HFF-Myc (cell line): ENCODE measurements at regions not wholly inside any gene's neighbourhood (a gene's known extent, or its start where the extent isn't known, plus 50 kb on each side); places are given as distances from the start of the nearest gene placed in this dataset.
A peak's percentile ranks its signal among the peaks of the same experiment; 100 is the strongest.

Experiments
- DNase-seq: peaks from one replicate; pipeline ENCODE4 v3.0.0-alpha.2; 2011; ENCODE audit warnings: low read depth; ENCODE audit errors: extremely low read depth
- H3K4me3 ChIP-seq: replicated peaks from 2 replicates; pipeline ENCODE4 v1.5.1; 2011; ENCODE audit warnings: low read depth, mild to moderate bottlenecking, control low read depth, low read length
- CTCF ChIP-seq: IDR thresholded peaks from 2 replicates; pipeline ENCODE4 v1.5.1; 2012; ENCODE audit warnings: mild to moderate bottlenecking, low read depth, low read length, control low read depth; ENCODE audit errors: missing control alignments

GRCh38 chr12:118694128-118694775, 287.1 kb upstream of the SRRM4 start:
- TF ChIP-seq CTCF, result no peak

DNA sequence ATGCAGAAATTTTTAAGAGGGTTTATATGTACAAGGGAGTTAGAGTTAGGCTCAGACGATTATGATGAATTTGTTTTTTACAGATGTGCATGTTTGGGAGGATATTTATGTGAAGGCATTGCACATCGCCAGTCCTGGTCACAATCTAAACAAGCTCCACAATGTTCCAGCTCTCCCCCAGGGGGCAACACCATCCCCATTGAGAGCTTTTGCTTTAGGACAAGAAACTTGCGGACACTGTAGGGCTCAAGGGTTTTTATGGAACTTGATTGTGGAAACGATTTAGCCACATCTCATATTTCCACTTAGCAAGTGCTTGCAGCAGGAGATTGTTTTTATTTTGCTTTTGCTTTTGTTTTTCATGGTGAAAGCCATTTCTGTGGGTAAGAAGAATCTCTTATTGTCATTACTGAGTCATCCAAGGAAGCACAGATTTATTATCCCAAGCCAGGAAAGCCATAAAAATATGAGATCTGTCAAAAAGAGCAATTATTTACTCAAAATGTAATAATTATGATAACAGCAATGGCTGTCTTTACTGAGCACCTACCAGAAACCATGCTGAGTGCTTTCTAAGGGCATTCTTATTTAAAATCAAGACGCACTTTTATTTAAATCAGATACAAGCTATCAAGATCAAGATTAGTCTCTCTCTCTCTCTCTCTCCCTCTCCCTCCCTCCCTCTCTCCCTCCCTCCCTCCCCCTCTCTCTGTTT, 276.7 kb upstream of the SRRM4 start:
- TF ChIP-seq CTCF, result no peak
- no peak for DNase-seq
- H3K4me3 ChIP-seq, result no peak overlapping the region

More at GRCh38 chr12:118694128-118694775, 287.1 kb upstream of the SRRM4 start:
- H3K4me3 ChIP-seq, result no peak overlapping the region
- no peak for DNase-seq

- no peak for TF ChIP-seq CTCF
- no peak overlapping the region for H3K4me3 ChIP-seq
- DNase-seq, result no peak
Observed at GRCh38 chr12:118706437-118706836, 274.9 kb upstream of the SRRM4 start.

DNA sequence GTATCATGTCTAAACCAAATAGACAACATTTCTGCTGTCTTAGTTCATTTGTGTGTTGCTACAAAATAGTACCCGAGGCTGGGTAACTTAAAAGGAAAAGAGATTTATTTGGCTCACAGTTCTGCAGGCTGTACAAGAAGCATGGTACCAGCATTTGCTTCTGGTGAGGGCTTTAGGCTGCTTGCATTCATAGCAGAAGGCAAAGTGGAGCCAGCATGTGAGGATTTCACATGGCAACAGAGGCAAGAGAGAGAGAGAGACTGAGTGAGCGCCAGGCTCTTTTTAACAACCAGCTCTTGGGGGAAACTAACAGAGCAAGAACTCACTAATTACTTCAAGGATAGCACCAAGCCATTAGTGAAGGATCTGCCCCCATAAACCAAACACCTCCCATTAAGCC, 271.4 kb upstream of the SRRM4 start:
- no peak for TF ChIP-seq CTCF
- DNase-seq, result no peak
- no peak overlapping the region for H3K4me3 ChIP-seq

- no peak for DNase-seq
Observed at GRCh38 chr12:118711185-118711584, 270.2 kb upstream of the SRRM4 start.

DNA sequence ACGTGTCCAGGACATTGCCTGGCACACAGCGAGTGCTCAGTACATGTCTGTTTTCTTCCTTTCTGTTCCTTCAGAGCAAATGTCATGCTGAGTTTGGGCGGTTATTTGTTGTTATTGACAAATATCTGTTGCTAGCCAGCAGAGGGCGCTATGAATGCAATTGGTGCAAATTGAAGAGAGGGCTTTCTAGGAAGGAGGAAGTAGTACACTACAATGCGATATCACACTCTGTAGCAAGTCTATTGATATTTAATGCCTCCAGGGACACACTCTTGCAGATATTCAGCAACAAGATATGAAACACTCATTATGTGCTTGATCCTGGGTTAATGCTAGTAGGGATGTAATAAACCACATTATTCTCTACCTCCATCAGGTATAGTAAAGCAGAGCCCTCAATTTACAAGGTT, 267.3 kb upstream of the SRRM4 start:
- peak; percentile 28 for TF ChIP-seq CTCF
- no peak for DNase-seq
- no peak overlapping the region for H3K4me3 ChIP-seq

More at GRCh38 chr12:118711185-118711584, 270.2 kb upstream of the SRRM4 start:
- TF ChIP-seq CTCF, result no peak
- H3K4me3 ChIP-seq, result no peak overlapping the region

DNA sequence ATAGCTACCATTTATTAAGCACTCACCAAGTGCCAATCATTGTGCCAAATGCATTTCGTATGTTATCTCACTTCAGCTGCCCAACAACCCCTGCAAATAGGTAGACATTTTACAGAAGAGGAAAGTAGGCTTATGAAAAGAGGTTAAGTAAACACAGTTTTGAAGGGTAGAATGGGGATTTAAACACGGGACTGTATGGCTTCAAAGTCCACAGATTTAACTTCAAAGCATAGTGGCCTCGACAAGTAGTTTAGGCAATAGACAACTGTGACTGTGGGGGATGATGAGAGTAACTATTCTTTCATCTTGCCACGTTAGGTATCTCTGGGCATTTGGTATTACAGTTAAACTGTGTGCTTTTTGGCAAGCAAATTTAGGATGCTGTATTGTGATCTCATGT, 266.8 kb upstream of the SRRM4 start:
- H3K4me3 ChIP-seq, result no peak overlapping the region
- no peak for DNase-seq
- no peak for TF ChIP-seq CTCF
